SK-N-SH treated with all-trans-retinoic acid at 6 μM for 48 hours (cell line): ENCODE measurements at regions not wholly inside any gene's neighbourhood (a gene's known extent, or its start where the extent isn't known, plus 50 kb on each side); places are given as distances from the start of the nearest gene placed in this dataset.

ENCODE experiments used
- ARNTL ChIP-seq: fragments of 450-650 bp; formaldehyde crosslinking; IDR thresholded peaks from 2 replicates; pipeline ENCODE4 v1.5.0; 2020; ENCODE audit warnings: low read depth, mild to moderate bottlenecking, moderate library complexity, borderline replicate concordance
- CSDC2 ChIP-seq: fragments of 250-450 bp; sonication (Bioruptor Pico); IDR thresholded peaks from 2 replicates; pipeline ENCODE4 v1.5.0; 2020; ENCODE audit warnings: mild to moderate bottlenecking, moderate library complexity
- GLIS3 ChIP-seq: fragments of 250-450 bp; sonication (Bioruptor Pico); IDR thresholded peaks from 2 replicates; pipeline ENCODE4 v1.5.0; 2020; ENCODE audit warnings: mild to moderate bottlenecking, moderate library complexity
- OSR1 ChIP-seq: fragments of 250-450 bp; sonication (Bioruptor Pico); IDR thresholded peaks from 2 replicates; pipeline ENCODE4 v1.8.0; 2022; ENCODE audit warnings: moderate library complexity, mild to moderate bottlenecking, inconsistent platforms
- PPARA ChIP-seq: fragments of 250-450 bp; sonication (Bioruptor Pico); IDR thresholded peaks from 2 replicates; pipeline ENCODE4 v1.5.0; 2020; ENCODE audit warnings: mild to moderate bottlenecking, borderline replicate concordance
- RARB ChIP-seq: fragments of 250-450 bp; sonication (Bioruptor Pico); IDR thresholded peaks from 2 replicates; pipeline ENCODE4 v1.8.0; 2021; ENCODE audit warnings: mild to moderate bottlenecking, moderate library complexity
- ZC3H10 ChIP-seq: fragments of 250-450 bp; sonication (Bioruptor Pico); IDR thresholded peaks from 2 replicates; pipeline ENCODE4 v1.5.1; 2021; ENCODE audit warnings: mild to moderate bottlenecking, moderate library complexity
- ZFP3 ChIP-seq: fragments of 250-450 bp; sonication (Bioruptor Pico); IDR thresholded peaks from 2 replicates; pipeline ENCODE4 v1.5.0; 2020; ENCODE audit warnings: mild to moderate bottlenecking, moderate library complexity
- ZNF565 ChIP-seq: fragments of 450-650 bp; formaldehyde crosslinking; conservative IDR thresholded peaks from 2 replicates; pipeline ENCODE4 v1.5.0; 2020; ENCODE audit warnings: low read depth, mild to moderate bottlenecking, moderate library complexity
- TF ChIP-seq, protein P1 (sequence below): fragments of 250-450 bp; sonication (Bioruptor Pico); IDR thresholded peaks from 2 replicates; pipeline ENCODE4 v1.8.0; 2020; ENCODE audit warnings: mild to moderate bottlenecking, moderate library complexity, borderline replicate concordance
- TF ChIP-seq, protein P2 (sequence below): fragments of 250-450 bp; sonication (Bioruptor Pico); IDR thresholded peaks from 2 replicates; pipeline ENCODE4 v1.5.1; 2021; ENCODE audit warnings: mild to moderate bottlenecking, moderate library complexity
- TF ChIP-seq, protein P3 (sequence below): fragments of 250-450 bp; sonication (Bioruptor Pico); IDR thresholded peaks from 2 replicates; pipeline ENCODE4 v1.5.0; 2020; ENCODE audit warnings: mild to moderate bottlenecking, moderate library complexity
- TF ChIP-seq, protein P4 (sequence below): fragments of 250-450 bp; sonication (Bioruptor Pico); IDR thresholded peaks from 2 replicates; pipeline ENCODE4 v1.5.1; 2020; ENCODE audit warnings: low read depth, mild to moderate bottlenecking, moderate library complexity

DNA sequence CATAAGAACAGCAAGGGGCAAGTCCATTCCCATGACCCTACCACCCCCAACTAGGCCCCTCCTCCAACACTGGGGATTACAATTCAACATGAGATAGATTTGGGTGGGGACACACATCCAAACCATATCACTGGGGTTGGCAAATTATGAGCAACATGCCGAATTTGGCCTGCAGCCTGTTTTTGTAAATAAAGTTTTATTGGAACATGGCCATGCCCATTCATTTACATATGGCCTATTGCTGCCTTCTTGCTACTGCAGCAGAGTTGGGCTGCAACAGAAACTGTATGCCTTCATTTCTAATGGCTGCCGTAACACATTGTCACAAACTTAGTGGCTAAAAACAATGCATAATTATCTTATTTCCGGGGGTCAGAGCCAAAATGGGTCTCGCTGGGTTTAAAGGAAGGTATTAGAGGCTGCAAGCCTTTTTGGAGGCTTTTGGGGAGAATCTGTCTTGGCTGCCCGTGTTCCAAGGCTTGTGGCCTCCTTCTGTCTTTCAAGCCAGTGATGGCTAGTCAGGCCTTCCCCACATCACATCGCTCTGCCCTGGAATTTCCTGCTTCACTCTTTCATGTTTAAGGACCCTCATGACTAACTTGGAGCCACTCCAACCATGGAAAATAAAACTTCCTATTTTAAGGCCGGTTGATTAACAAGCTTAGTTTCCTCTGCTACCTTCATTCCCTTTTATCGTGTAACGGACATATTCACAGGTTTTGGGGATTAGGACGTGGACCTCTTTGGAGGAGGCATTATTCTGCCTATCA lies 428.5 kb upstream of the PROK2 start:
- TF ChIP-seq ARNTL, result no peak
- TF ChIP-seq ZFP3 (CRISPR knock-in tag), result no peak
- TF ChIP-seq PPARA (CRISPR knock-in tag), result no peak
- TF ChIP-seq, protein P1, sequence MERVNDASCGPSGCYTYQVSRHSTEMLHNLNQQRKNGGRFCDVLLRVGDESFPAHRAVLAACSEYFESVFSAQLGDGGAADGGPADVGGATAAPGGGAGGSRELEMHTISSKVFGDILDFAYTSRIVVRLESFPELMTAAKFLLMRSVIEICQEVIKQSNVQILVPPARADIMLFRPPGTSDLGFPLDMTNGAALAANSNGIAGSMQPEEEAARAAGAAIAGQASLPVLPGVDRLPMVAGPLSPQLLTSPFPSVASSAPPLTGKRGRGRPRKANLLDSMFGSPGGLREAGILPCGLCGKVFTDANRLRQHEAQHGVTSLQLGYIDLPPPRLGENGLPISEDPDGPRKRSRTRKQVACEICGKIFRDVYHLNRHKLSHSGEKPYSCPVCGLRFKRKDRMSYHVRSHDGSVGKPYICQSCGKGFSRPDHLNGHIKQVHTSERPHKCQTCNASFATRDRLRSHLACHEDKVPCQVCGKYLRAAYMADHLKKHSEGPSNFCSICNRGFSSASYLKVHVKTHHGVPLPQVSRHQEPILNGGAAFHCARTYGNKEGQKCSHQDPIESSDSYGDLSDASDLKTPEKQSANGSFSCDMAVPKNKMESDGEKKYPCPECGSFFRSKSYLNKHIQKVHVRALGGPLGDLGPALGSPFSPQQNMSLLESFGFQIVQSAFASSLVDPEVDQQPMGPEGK (CRISPR knock-in tag), result no peak
- no peak for TF ChIP-seq GLIS3 (CRISPR knock-in tag)
- TF ChIP-seq, protein P2, sequence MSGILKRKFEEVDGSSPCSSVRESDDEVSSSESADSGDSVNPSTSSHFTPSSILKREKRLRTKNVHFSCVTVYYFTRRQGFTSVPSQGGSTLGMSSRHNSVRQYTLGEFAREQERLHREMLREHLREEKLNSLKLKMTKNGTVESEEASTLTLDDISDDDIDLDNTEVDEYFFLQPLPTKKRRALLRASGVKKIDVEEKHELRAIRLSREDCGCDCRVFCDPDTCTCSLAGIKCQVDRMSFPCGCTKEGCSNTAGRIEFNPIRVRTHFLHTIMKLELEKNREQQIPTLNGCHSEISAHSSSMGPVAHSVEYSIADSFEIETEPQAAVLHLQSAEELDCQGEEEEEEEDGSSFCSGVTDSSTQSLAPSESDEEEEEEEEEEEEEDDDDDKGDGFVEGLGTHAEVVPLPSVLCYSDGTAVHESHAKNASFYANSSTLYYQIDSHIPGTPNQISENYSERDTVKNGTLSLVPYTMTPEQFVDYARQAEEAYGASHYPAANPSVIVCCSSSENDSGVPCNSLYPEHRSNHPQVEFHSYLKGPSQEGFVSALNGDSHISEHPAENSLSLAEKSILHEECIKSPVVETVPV (CRISPR knock-in tag), result no peak
- no peak for TF ChIP-seq ZC3H10 (CRISPR knock-in tag)
- TF ChIP-seq CSDC2 (CRISPR knock-in tag), result no peak
- no peak for TF ChIP-seq ZNF565
- no peak for TF ChIP-seq OSR1 (CRISPR knock-in tag)
- TF ChIP-seq, protein P3, sequence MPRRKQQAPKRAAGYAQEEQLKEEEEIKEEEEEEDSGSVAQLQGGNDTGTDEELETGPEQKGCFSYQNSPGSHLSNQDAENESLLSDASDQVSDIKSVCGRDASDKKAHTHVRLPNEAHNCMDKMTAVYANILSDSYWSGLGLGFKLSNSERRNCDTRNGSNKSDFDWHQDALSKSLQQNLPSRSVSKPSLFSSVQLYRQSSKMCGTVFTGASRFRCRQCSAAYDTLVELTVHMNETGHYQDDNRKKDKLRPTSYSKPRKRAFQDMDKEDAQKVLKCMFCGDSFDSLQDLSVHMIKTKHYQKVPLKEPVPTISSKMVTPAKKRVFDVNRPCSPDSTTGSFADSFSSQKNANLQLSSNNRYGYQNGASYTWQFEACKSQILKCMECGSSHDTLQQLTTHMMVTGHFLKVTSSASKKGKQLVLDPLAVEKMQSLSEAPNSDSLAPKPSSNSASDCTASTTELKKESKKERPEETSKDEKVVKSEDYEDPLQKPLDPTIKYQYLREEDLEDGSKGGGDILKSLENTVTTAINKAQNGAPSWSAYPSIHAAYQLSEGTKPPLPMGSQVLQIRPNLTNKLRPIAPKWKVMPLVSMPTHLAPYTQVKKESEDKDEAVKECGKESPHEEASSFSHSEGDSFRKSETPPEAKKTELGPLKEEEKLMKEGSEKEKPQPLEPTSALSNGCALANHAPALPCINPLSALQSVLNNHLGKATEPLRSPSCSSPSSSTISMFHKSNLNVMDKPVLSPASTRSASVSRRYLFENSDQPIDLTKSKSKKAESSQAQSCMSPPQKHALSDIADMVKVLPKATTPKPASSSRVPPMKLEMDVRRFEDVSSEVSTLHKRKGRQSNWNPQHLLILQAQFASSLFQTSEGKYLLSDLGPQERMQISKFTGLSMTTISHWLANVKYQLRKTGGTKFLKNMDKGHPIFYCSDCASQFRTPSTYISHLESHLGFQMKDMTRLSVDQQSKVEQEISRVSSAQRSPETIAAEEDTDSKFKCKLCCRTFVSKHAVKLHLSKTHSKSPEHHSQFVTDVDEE, result no peak
- TF ChIP-seq, protein P4, sequence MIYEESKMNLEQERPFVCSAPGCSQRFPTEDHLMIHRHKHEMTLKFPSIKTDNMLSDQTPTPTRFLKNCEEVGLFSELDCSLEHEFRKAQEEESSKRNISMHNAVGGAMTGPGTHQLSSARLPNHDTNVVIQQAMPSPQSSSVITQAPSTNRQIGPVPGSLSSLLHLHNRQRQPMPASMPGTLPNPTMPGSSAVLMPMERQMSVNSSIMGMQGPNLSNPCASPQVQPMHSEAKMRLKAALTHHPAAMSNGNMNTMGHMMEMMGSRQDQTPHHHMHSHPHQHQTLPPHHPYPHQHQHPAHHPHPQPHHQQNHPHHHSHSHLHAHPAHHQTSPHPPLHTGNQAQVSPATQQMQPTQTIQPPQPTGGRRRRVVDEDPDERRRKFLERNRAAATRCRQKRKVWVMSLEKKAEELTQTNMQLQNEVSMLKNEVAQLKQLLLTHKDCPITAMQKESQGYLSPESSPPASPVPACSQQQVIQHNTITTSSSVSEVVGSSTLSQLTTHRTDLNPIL (CRISPR knock-in tag), result no peak
- no peak for TF ChIP-seq RARB (CRISPR knock-in tag)
